ENCODE measurements at regions not wholly inside any gene's neighbourhood (a gene's known extent, or its start where the extent isn't known, plus 50 kb on each side); places are given as distances from the start of the nearest gene placed in this dataset.

GRCh38 chr2:16194530-16194929 lies 254.2 kb downstream of the MYCN start:
- Mint-ChIP-seq H3K4me1 (ENCODE audit: unreplicated experiment) (no peaks in the 10 kb centered on the region), H3K36me3 (ENCODE audit: low read depth, unreplicated experiment) (no peaks in the 10 kb centered on the region), H3K27ac (ENCODE audit: unreplicated experiment) (no peak overlapping the region), H3K27me3 (ENCODE audit: unreplicated experiment) (peaks cover 2% of the 10 kb centered on the region), H3K4me3 (ENCODE audit: unreplicated experiment) (no peak overlapping the region), H3K9me3 (ENCODE audit: unreplicated experiment) (no peaks in the 10 kb centered on the region)
- DNase-seq (ENCODE audit: low spot score): no peak
- TF ChIP-seq, protein P1, sequence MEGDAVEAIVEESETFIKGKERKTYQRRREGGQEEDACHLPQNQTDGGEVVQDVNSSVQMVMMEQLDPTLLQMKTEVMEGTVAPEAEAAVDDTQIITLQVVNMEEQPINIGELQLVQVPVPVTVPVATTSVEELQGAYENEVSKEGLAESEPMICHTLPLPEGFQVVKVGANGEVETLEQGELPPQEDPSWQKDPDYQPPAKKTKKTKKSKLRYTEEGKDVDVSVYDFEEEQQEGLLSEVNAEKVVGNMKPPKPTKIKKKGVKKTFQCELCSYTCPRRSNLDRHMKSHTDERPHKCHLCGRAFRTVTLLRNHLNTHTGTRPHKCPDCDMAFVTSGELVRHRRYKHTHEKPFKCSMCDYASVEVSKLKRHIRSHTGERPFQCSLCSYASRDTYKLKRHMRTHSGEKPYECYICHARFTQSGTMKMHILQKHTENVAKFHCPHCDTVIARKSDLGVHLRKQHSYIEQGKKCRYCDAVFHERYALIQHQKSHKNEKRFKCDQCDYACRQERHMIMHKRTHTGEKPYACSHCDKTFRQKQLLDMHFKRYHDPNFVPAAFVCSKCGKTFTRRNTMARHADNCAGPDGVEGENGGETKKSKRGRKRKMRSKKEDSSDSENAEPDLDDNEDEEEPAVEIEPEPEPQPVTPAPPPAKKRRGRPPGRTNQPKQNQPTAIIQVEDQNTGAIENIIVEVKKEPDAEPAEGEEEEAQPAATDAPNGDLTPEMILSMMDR (IDR thresholded peaks at IDR 0.05; ENCODE audit: unreplicated experiment): no peak

GRCh38 chr2:16194096-16194390 lies 253.7 kb downstream of the MYCN start:
- H3K4me3 Mint-ChIP-seq (ENCODE audit: unreplicated experiment): no peak overlapping the region
- no peak overlapping the region for H3K27ac Mint-ChIP-seq (ENCODE audit: unreplicated experiment)
- H3K27me3 Mint-ChIP-seq (ENCODE audit: unreplicated experiment): peaks cover 2% of the 10 kb centered on the region
- TF ChIP-seq, protein P1 (IDR thresholded peaks at IDR 0.05; ENCODE audit: unreplicated experiment): no peak
- H3K9me3 Mint-ChIP-seq (ENCODE audit: unreplicated experiment): no peaks in the 10 kb centered on the region
- H3K4me1 Mint-ChIP-seq (ENCODE audit: unreplicated experiment): no peaks in the 10 kb centered on the region
- no peaks in the 10 kb centered on the region for H3K36me3 Mint-ChIP-seq (ENCODE audit: low read depth, unreplicated experiment)
- DNase-seq (ENCODE audit: low spot score): no peak

DNA sequence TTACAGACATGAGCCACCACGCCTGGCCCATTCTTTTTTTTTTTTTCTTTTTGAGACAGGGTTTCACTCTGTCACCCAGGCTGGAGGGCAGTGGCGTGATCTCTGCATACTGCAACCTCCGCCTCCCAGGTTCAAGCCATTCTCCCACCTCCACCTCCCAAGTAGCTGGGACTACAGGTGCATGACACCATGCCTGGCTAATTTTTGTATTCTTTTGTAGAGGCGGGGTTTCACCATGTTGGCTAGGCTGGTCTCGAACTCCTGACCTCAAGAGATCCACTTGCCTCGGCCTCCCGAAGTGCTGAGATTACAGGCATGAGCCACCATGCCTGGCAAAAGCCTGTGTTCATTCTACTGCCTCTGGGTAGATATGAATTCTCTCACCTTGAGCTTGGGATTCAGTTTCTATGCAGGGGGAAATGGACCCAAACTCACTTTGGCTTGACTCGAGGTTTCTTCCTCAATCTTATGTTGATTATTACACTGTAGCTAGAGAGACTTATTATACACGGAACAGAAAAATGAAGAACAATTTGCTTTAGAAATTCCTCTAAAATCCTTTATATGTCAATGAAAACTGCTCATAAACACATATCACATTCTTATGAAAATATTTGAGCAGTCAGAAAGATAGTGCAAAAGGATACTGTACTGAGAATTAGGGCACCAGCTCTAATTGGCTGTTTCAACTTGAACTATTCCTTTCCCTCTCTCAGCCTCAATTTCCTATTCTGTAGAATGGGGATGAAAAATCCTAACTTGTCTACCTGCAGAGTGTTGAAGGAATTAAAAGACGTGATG lies 252.3 kb downstream of the MYCN start:
- Mint-ChIP-seq H3K4me1 (ENCODE audit: unreplicated experiment) (no peaks in the 10 kb centered on the region), H3K4me3 (ENCODE audit: unreplicated experiment) (no peak overlapping the region), H3K9me3 (ENCODE audit: unreplicated experiment) (no peaks in the 10 kb centered on the region), H3K36me3 (ENCODE audit: low read depth, unreplicated experiment) (no peaks in the 10 kb centered on the region), H3K27me3 (ENCODE audit: unreplicated experiment) (no peaks in the 10 kb centered on the region), H3K27ac (ENCODE audit: unreplicated experiment) (no peak overlapping the region)
- DNase-seq (ENCODE audit: low spot score): no peak
- TF ChIP-seq, protein P1 (IDR thresholded peaks at IDR 0.05; ENCODE audit: unreplicated experiment): no peak

DNA sequence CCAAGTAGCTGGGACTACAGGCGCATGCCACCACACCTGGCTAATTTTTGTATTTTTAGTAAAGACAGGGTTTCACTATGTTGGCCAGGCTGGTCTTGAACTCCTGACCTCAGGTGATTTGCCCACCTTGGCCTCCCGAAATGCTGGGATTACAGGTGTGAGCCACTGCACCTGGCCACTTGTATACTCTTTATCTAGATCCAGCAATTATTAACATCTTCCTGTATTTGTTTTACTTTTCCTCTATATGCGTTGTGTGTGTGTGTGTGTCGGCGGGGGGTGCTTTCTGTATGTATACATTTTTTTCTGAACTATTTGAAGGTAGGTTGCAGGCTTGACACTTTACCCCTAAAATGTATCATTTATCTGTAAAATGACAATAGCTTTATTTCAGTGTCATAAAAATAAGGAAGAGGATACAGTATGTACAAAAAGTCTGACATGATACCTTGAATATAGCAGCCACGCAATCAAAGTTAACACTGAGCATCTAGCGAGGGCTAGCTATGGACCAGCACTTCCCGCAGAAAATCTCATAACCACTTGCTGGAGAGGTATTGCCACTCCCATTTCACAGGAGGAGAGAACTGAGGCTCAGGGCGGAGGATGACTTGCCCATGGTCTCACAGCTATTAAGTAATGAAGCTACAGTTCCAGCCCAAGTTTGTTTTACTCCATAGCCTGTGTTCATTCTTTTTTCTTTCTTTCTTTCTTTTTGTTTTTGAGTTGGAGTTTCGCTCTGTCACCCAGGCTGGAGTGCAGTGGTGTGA lies 251.3 kb downstream of the MYCN start:
- Mint-ChIP-seq H3K4me3 (ENCODE audit: unreplicated experiment) (no peak overlapping the region), H3K27me3 (ENCODE audit: unreplicated experiment) (no peaks in the 10 kb centered on the region), H3K9me3 (ENCODE audit: unreplicated experiment) (no peaks in the 10 kb centered on the region), H3K36me3 (ENCODE audit: low read depth, unreplicated experiment) (no peaks in the 10 kb centered on the region), H3K27ac (ENCODE audit: unreplicated experiment) (no peak overlapping the region), H3K4me1 (ENCODE audit: unreplicated experiment) (no peaks in the 10 kb centered on the region)
- DNase-seq (ENCODE audit: low spot score): no peak
- TF ChIP-seq, protein P1 (IDR thresholded peaks at IDR 0.05; ENCODE audit: unreplicated experiment): no peak

All from endothelial cell (in vitro differentiated cells).